GM23248 (cell line): ENCODE measurements at regions not wholly inside any gene's neighbourhood (a gene's known extent, or its start where the extent isn't known, plus 50 kb on each side); places are given as distances from the start of the nearest gene placed in this dataset.

ENCODE experiments used
- EZH2 ChIP-seq: fragments of 200-600 bp; sonication (generic); IDR thresholded peaks from 2 replicates; pipeline ENCODE4 v1.6.1; 2018; ENCODE audit warnings: antibody characterized with exemption, mild to moderate bottlenecking; ENCODE audit not compliant: insufficient read depth, poor library complexity, severe bottlenecking
- EZH2phosphoT487 ChIP-seq: fragments of 200-600 bp; sonication (generic); IDR thresholded peaks from 2 replicates; pipeline ENCODE4 v1.6.1; 2018; ENCODE audit warnings: antibody characterized with exemption, moderate library complexity, mild to moderate bottlenecking, low read depth; ENCODE audit not compliant: insufficient read depth

GRCh38 chr17:70390049-70390448 is 220.7 kb downstream of the KCNJ2 start:
- no peak for TF ChIP-seq EZH2phosphoT487
- TF ChIP-seq EZH2: no peak
